ENCODE measurements at regions not wholly inside any gene's neighbourhood (a gene's known extent, or its start where the extent isn't known, plus 50 kb on each side); places are given as distances from the start of the nearest gene placed in this dataset.
A peak's percentile ranks its signal among the peaks of the same experiment; 100 is the strongest.

- Histone ChIP-seq H3K36me3 (ENCODE audit: control insufficient read depth in 2 of 2, insufficient read depth in 2 of 2, low read length in 1 of 2) (no peaks in the 10 kb centered on the region), H3K4me1 (ENCODE audit: control insufficient read depth in 2 of 2, insufficient read depth in 2 of 2, low read length in 2 of 2) (no peaks in the 10 kb centered on the region), H3K9me3 (ENCODE audit: control insufficient read depth in 2 of 2, insufficient read depth in 1 of 2, low read length in 1 of 2) (peaks cover 0 to 3% of the 10 kb centered on the region in 2 donors), H3K4me3 (ENCODE audit: low read length in 2 of 2) (no peak overlapping the region), H3K27me3 (ENCODE audit: control insufficient read depth in 2 of 2, insufficient read depth in 1 of 2, low read length in 1 of 2) (no peaks in the 10 kb centered on the region), H3K27ac (ENCODE audit: low read depth in 1 of 2, low read length in 1 of 2) (no peak overlapping the region)
- no peak for DNase-seq (ENCODE audit: low read depth in 6 of 9, low spot score in 9 of 9)
- 95% methylated on average over 4 of the region's 4 CpGs for WGBS
Measured at GRCh38 chr20:10940941-10941340, 267.1 kb upstream of the JAG1 start.

DNA sequence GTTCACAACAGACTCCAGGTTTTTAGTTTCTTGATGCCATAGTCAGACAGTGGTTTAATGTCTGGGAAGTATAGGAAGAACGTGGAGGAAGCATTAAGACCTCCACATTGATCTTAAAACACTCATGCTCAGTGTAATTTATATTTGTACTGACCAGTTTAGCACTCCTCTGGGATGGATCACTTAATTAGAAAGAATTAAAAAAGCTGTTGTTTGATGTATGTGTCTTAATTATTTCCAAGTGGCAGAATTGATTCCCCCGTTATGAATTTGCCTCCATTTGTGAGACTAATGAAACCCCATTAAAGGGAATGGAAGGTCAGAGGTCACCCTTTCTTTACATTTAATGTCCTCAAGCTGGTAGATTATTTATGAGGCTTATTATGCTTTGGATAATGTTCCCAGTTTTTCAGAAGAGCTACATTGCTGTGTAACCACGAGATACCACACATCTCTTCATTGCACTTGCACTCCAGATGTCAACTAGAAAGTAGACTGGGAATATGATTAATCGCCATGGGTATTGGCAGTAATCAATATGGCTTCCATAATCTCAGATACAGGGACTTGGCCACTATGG is 270.0 kb upstream of the JAG1 start:
- Histone ChIP-seq H3K27me3 (ENCODE audit: control insufficient read depth in 2 of 2, insufficient read depth in 1 of 2, low read length in 1 of 2) (no peaks in the 10 kb centered on the region), H3K4me3 (ENCODE audit: low read length in 2 of 2) (no peak overlapping the region), H3K9me3 (ENCODE audit: control insufficient read depth in 2 of 2, insufficient read depth in 1 of 2, low read length in 1 of 2) (peaks cover 0 to 3% of the 10 kb centered on the region in 2 donors), H3K4me1 (ENCODE audit: control insufficient read depth in 2 of 2, insufficient read depth in 2 of 2, low read length in 2 of 2) (no peaks in the 10 kb centered on the region), H3K27ac (ENCODE audit: low read depth in 1 of 2, low read length in 1 of 2) (no peak overlapping the region), H3K36me3 (ENCODE audit: control insufficient read depth in 2 of 2, insufficient read depth in 2 of 2, low read length in 1 of 2) (no peaks in the 10 kb centered on the region)
- 86% methylated on average over 4 of the region's 4 CpGs for WGBS
- no peak for DNase-seq (ENCODE audit: low read depth in 6 of 9, low spot score in 9 of 9)

DNA sequence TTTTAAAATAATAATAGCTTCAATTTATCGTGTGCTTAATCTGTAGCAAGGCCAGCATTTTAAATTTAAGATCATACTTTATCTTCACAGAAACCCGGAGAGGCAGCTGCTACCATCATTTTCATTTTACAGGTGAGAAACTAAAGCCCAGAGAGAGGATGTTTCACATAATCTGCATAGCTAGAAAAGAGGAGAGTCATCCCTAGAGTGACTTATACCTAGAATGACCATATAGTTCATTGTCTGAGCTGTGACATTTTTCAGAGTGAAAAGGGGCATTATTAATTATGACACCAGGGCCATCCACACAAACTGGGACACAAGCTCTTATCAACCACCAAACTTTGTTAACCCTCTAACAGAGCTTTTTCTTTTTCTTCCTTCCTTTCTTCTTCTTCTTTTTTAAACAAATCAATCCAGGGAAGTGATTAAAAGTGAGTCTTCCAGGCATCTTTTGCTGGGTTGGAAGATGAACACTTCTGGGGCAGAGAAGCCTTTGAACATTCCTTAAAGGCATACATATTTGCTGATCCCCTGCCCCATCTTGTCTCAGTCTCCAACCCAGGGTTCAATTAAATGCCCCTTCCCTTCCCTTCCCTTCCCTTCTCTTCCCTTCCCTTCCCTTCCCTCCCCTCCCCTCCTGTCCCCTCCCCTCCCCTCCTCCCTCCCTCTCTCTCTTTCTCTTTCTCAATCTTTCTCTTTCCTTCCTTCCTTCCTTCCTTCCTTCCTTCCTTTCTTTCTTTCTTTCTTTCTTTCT is 272.5 kb upstream of the JAG1 start:
- Histone ChIP-seq H3K36me3 (ENCODE audit: control insufficient read depth in 2 of 2, insufficient read depth in 2 of 2, low read length in 1 of 2) (no peaks in the 10 kb centered on the region), H3K4me1 (ENCODE audit: control insufficient read depth in 2 of 2, insufficient read depth in 2 of 2, low read length in 2 of 2) (no peaks in the 10 kb centered on the region), H3K27me3 (ENCODE audit: control insufficient read depth in 2 of 2, insufficient read depth in 1 of 2, low read length in 1 of 2) (no peaks in the 10 kb centered on the region), H3K9me3 (ENCODE audit: control insufficient read depth in 2 of 2, insufficient read depth in 1 of 2, low read length in 1 of 2) (no peaks in the 10 kb centered on the region), H3K4me3 (ENCODE audit: low read length in 2 of 2) (no peak overlapping the region), H3K27ac (ENCODE audit: low read depth in 1 of 2, low read length in 1 of 2) (no peak overlapping the region)
- no peak for DNase-seq (ENCODE audit: low read depth in 6 of 9, low spot score in 9 of 9)
- WGBS, result 70% methylated on average over 2 of the region's 2 CpGs

- H3K4me1 ChIP-seq (ENCODE audit: control insufficient read depth in 2 of 2, insufficient read depth in 2 of 2, low read length in 2 of 2), result no peaks in the 10 kb centered on the region
- H3K27ac ChIP-seq (ENCODE audit: low read depth in 1 of 2, low read length in 1 of 2), result no peak overlapping the region
- H3K27me3 ChIP-seq (ENCODE audit: control insufficient read depth in 2 of 2, insufficient read depth in 1 of 2, low read length in 1 of 2), result no peaks in the 10 kb centered on the region
- H3K4me3 ChIP-seq (ENCODE audit: low read length in 2 of 2), result no peak overlapping the region
- no peak for DNase-seq (ENCODE audit: low read depth in 6 of 9, low spot score in 9 of 9)
- no peaks in the 10 kb centered on the region for H3K36me3 ChIP-seq (ENCODE audit: control insufficient read depth in 2 of 2, insufficient read depth in 2 of 2, low read length in 1 of 2)
- H3K9me3 ChIP-seq (ENCODE audit: control insufficient read depth in 2 of 2, insufficient read depth in 1 of 2, low read length in 1 of 2), result no peaks in the 10 kb centered on the region
Measured at GRCh38 chr20:10947726-10948125, 273.9 kb upstream of the JAG1 start.

- H3K9me3 ChIP-seq (ENCODE audit: control insufficient read depth in 2 of 2, insufficient read depth in 1 of 2, low read length in 1 of 2), result no peaks in the 10 kb centered on the region
- no peak overlapping the region for H3K27ac ChIP-seq (ENCODE audit: low read depth in 1 of 2, low read length in 1 of 2)
- no peaks in the 10 kb centered on the region for H3K27me3 ChIP-seq (ENCODE audit: control insufficient read depth in 2 of 2, insufficient read depth in 1 of 2, low read length in 1 of 2)
- no peak for DNase-seq (ENCODE audit: low read depth in 6 of 9, low spot score in 9 of 9)
- no peaks in the 10 kb centered on the region for H3K4me1 ChIP-seq (ENCODE audit: control insufficient read depth in 2 of 2, insufficient read depth in 2 of 2, low read length in 2 of 2)
- no peak overlapping the region for H3K4me3 ChIP-seq (ENCODE audit: low read length in 2 of 2)
- 95% methylated on average over 5 of the region's 5 CpGs for WGBS
- H3K36me3 ChIP-seq (ENCODE audit: control insufficient read depth in 2 of 2, insufficient read depth in 2 of 2, low read length in 1 of 2), result no peaks in the 10 kb centered on the region
Measured at GRCh38 chr20:10949930-10950783, 276.4 kb upstream of the JAG1 start.

GRCh38 chr20:10951216-10951615 is 277.4 kb upstream of the JAG1 start:
- H3K4me1 ChIP-seq (ENCODE audit: control insufficient read depth in 2 of 2, insufficient read depth in 2 of 2, low read length in 2 of 2), result no peaks in the 10 kb centered on the region
- 16% methylated on average over 2 of the region's 2 CpGs for WGBS
- H3K27ac ChIP-seq (ENCODE audit: low read depth in 1 of 2, low read length in 1 of 2), result no peak overlapping the region
- DNase-seq (ENCODE audit: low read depth in 6 of 9, low spot score in 9 of 9), result no peak
- no peaks in the 10 kb centered on the region for H3K9me3 ChIP-seq (ENCODE audit: control insufficient read depth in 2 of 2, insufficient read depth in 1 of 2, low read length in 1 of 2)
- no peak overlapping the region for H3K4me3 ChIP-seq (ENCODE audit: low read length in 2 of 2)
- no peaks in the 10 kb centered on the region for H3K27me3 ChIP-seq (ENCODE audit: control insufficient read depth in 2 of 2, insufficient read depth in 1 of 2, low read length in 1 of 2)
- no peaks in the 10 kb centered on the region for H3K36me3 ChIP-seq (ENCODE audit: control insufficient read depth in 2 of 2, insufficient read depth in 2 of 2, low read length in 1 of 2)

DNA sequence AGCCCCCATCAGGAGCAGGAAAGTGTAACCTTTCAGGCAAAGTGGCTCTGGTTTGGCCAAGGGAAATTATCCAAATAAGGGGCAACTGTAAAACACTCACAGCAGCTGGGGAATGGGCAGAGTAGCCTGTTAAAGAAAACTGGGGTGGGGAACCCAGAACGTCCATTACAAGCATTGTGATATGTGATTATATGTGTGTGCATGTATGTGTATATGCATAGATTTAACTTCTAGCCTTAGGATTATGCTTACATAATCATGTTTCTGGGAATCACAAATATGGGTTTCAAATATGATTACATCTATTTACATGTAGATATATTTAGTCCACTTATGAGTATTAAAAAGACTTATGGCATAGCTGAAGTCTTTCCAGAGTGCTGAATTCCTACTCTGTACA is 278.1 kb upstream of the JAG1 start:
- 94% methylated on average over 1 of the region's 1 CpG for WGBS
- no peak for DNase-seq (ENCODE audit: low read depth in 6 of 9, low spot score in 9 of 9)
- H3K4me3 ChIP-seq (ENCODE audit: low read length in 2 of 2), result no peak overlapping the region
- no peaks in the 10 kb centered on the region for H3K36me3 ChIP-seq (ENCODE audit: control insufficient read depth in 2 of 2, insufficient read depth in 2 of 2, low read length in 1 of 2)
- H3K27me3 ChIP-seq (ENCODE audit: control insufficient read depth in 2 of 2, insufficient read depth in 1 of 2, low read length in 1 of 2), result no peaks in the 10 kb centered on the region
- no peak overlapping the region for H3K27ac ChIP-seq (ENCODE audit: low read depth in 1 of 2, low read length in 1 of 2)
- H3K9me3 ChIP-seq (ENCODE audit: control insufficient read depth in 2 of 2, insufficient read depth in 1 of 2, low read length in 1 of 2), result no peaks in the 10 kb centered on the region
- H3K4me1 ChIP-seq (ENCODE audit: control insufficient read depth in 2 of 2, insufficient read depth in 2 of 2, low read length in 2 of 2), result no peaks in the 10 kb centered on the region

DNA sequence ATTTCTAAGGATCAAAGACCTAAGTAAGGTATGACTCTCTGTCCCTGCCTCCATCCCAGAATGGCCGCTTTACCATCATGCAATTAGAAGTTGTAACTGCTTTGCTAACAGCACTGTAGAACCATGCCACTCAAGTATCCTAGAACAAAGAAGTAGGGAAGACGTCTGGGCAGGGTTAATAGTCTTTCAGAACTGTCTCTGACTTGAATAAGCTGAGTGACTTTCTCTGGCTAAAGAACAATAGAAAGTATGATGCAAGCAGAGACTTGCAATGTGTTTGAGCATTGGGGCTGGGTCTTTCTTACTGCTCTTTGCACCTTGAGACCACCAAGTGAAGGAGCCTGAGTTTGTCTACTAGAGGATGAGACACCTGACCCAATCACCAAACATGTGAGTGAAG is 279.6 kb upstream of the JAG1 start:
- Histone ChIP-seq H3K36me3 (ENCODE audit: control insufficient read depth in 2 of 2, insufficient read depth in 2 of 2, low read length in 1 of 2) (no peaks in the 10 kb centered on the region), H3K4me1 (ENCODE audit: control insufficient read depth in 2 of 2, insufficient read depth in 2 of 2, low read length in 2 of 2) (no peaks in the 10 kb centered on the region), H3K27ac (ENCODE audit: low read depth in 1 of 2, low read length in 1 of 2) (no peak overlapping the region), H3K9me3 (ENCODE audit: control insufficient read depth in 2 of 2, insufficient read depth in 1 of 2, low read length in 1 of 2) (no peaks in the 10 kb centered on the region), H3K4me3 (ENCODE audit: low read length in 2 of 2) (no peak overlapping the region), H3K27me3 (ENCODE audit: control insufficient read depth in 2 of 2, insufficient read depth in 1 of 2, low read length in 1 of 2) (no peaks in the 10 kb centered on the region)
- WGBS, result 90% methylated on average over 2 of the region's 2 CpGs
- no peak for DNase-seq (ENCODE audit: low read depth in 6 of 9, low spot score in 9 of 9)

- WGBS, result 81% methylated on average over 6 of the region's 6 CpGs
- H3K27ac ChIP-seq (ENCODE audit: low read depth in 1 of 2, low read length in 1 of 2), result peak overlapping the region; percentile 25 to 58
Measured at GRCh38 chr20:10954137-10954840, 280.5 kb upstream of the JAG1 start.

More at GRCh38 chr20:10954137-10954840, 280.5 kb upstream of the JAG1 start:
- H3K4me1 ChIP-seq (ENCODE audit: control insufficient read depth in 2 of 2, insufficient read depth in 2 of 2, low read length in 2 of 2), result no peaks in the 10 kb centered on the region
- peak in 4 of 9 donors; percentile 4 to 25 (median 4) for DNase-seq (ENCODE audit: low read depth in 6 of 9, low spot score in 9 of 9)
- no peaks in the 10 kb centered on the region for H3K27me3 ChIP-seq (ENCODE audit: control insufficient read depth in 2 of 2, insufficient read depth in 1 of 2, low read length in 1 of 2)
- no peaks in the 10 kb centered on the region for H3K9me3 ChIP-seq (ENCODE audit: control insufficient read depth in 2 of 2, insufficient read depth in 1 of 2, low read length in 1 of 2)
- H3K36me3 ChIP-seq (ENCODE audit: control insufficient read depth in 2 of 2, insufficient read depth in 2 of 2, low read length in 1 of 2), result no peaks in the 10 kb centered on the region
- no peak overlapping the region for H3K4me3 ChIP-seq (ENCODE audit: low read length in 2 of 2)
